ENCODE measurements at regions not wholly inside any gene's neighbourhood (a gene's known extent, or its start where the extent isn't known, plus 50 kb on each side); places are given as distances from the start of the nearest gene placed in this dataset.
"Not testable (repeated sequence)": the region's sequence is repeated elsewhere in the genome, so short reads cannot be mapped to it uniquely, and the experiment has no call there.

GRCh38 chr2:113365290-113365689 is 72.2 kb upstream of the ZNG1B start:
- not testable (repeated sequence) for TF ChIP-seq CTCF (IDR thresholded peaks at IDR 0.05; ENCODE audit: low read depth, low read length, poor library complexity, severe bottlenecking); EZH2phosphoT487 (IDR thresholded peaks at IDR 0.05; ENCODE audit: borderline replicate concordance, low read length)

All from DOHH2 (cell line).